Endothelial cell of umbilical vein (primary cell): ENCODE measurements at regions not wholly inside any gene's neighbourhood (a gene's known extent, or its start where the extent isn't known, plus 50 kb on each side); places are given as distances from the start of the nearest gene placed in this dataset.

Source experiments
- BruUV-seq: library from RNA; stranded (reverse); fragments of 400-500 nt; replicated peaks from 2 replicates; lab custom pipeline; 2021; lab: Mats Ljungman, UMichigan
- CTCF ChIA-PET: fragments of 300-600, 350-600 bp; sonication (Branson Sonifier 250); formaldehyde crosslinking; loops from one replicate; lab custom pipeline; 2021; ENCODE audit warnings: antibody characterized with exemption, inconsistent platforms; lab: Charles Lee
- POLR2A ChIA-PET: fragments of 300-600, 350-600 bp; sonication (Branson Sonifier 250); formaldehyde crosslinking; loops from one replicate; lab custom pipeline; 2021; ENCODE audit warnings: antibody characterized with exemption, inconsistent platforms; lab: Charles Lee
- DNase-seq: peaks from one replicate; pipeline ENCODE4 v3.0.0-alpha.2; 2011; ENCODE audit warnings: low read depth, low spot score
- FAIRE-seq: peaks from 2 replicates; lab custom pipeline; 2011; peaks lifted over from hg19 to GRCh38; lab: Jason Lieb, UNC
- H2AFZ ChIP-seq: 2 replicates; pipeline ENCODE4 v1.6.0; 2012; ENCODE audit warnings: low read depth, low read length, control low read depth, inconsistent platforms
- H3K27ac ChIP-seq: 2 replicates; pipeline ENCODE4 v1.5.1; 2011; ENCODE audit warnings: low read depth, mild to moderate bottlenecking, control low read depth, low read length, moderate library complexity; ENCODE audit not compliant: insufficient read depth
- H3K27me3 ChIP-seq, 2 experiments: 2 replicates each; pipeline versions ENCODE4 v1.6.0 to v1.6.1; 2011; ENCODE audit warnings: low read length in 2 of 2, mixed read lengths in 1 of 2; ENCODE audit not compliant: control insufficient read depth in 2 of 2, insufficient read depth in 2 of 2
- H3K36me3 ChIP-seq, 2 experiments: 2 replicates in 1 of 2; 3 replicates in 1 of 2; pipeline ENCODE4 v1.5.1; 2011; ENCODE audit warnings: low read length in 2 of 2, mild to moderate bottlenecking in 1 of 2, moderate library complexity in 1 of 2; ENCODE audit not compliant: control insufficient read depth in 2 of 2, insufficient read depth in 2 of 2; ENCODE audit errors: extremely low read depth in 1 of 2
- H3K4me1 ChIP-seq: 3 replicates; pipeline ENCODE4 v1.5.1; 2011; ENCODE audit warnings: mild to moderate bottlenecking, low read length; ENCODE audit not compliant: control insufficient read depth, insufficient read depth; ENCODE audit errors: extremely low read depth
- H3K4me2 ChIP-seq: 2 replicates; pipeline ENCODE4 v1.6.1; 2011; ENCODE audit warnings: low read length, control low read depth, mixed read lengths; ENCODE audit not compliant: insufficient read depth
- H3K4me3 ChIP-seq, 3 experiments: fragments of 200-600 bp in 1 of 3; sonication (generic), shearing (Covaris generic) in 1 of 3; replicated peaks in 1 of 3; 2 replicates each; pipeline ENCODE4 v1.5.1; 2011 to 2016; ENCODE audit warnings: control low read depth in 3 of 3, low read length in 3 of 3, mild to moderate bottlenecking in 2 of 3, inconsistent platforms in 1 of 3, low read depth in 1 of 3, moderate library complexity in 1 of 3; ENCODE audit not compliant: insufficient read depth in 1 of 3
- H3K79me2 ChIP-seq: 2 replicates; pipeline ENCODE4 v1.6.0; 2012; ENCODE audit warnings: low read length, inconsistent platforms; ENCODE audit not compliant: control insufficient read depth, insufficient read depth
- H3K9ac ChIP-seq: replicated peaks from 2 replicates; pipeline ENCODE3; 2011; ENCODE audit warnings: low read length, control low read depth; ENCODE audit not compliant: insufficient read depth; ENCODE audit errors: extremely low read depth
- H3K9me1 ChIP-seq: replicated peaks from 3 replicates; pipeline ENCODE4 v1.6.0; 2011; ENCODE audit warnings: mild to moderate bottlenecking, low read length; ENCODE audit not compliant: control insufficient read depth, insufficient read depth; ENCODE audit errors: extremely low read depth
- H3K9me3 ChIP-seq: replicated peaks from 2 replicates; pipeline ENCODE4 v1.5.1; 2012; ENCODE audit warnings: low read length, inconsistent platforms; ENCODE audit not compliant: control insufficient read depth, insufficient read depth
- H4K20me1 ChIP-seq: replicated peaks from 2 replicates; pipeline ENCODE3; 2011; ENCODE audit warnings: mild to moderate bottlenecking, low read length; ENCODE audit not compliant: control insufficient read depth, insufficient read depth; ENCODE audit errors: extremely low read depth
- EZH2 ChIP-seq: IDR thresholded peaks from 2 replicates; pipeline ENCODE4 v1.6.1; 2012; ENCODE audit warnings: borderline replicate concordance, low read depth, mild to moderate bottlenecking, moderate library complexity, low read length, inconsistent platforms; ENCODE audit not compliant: severe bottlenecking
- FOS ChIP-seq: IDR thresholded peaks from 2 replicates; pipeline ENCODE4 v1.6.1; 2011; ENCODE audit warnings: mild to moderate bottlenecking, low read length, moderate library complexity, borderline replicate concordance; ENCODE audit not compliant: insufficient read depth
- GATA2 ChIP-seq: IDR thresholded peaks from 2 replicates; pipeline ENCODE4 v1.7.0; 2011; ENCODE audit warnings: low read depth, mild to moderate bottlenecking, moderate library complexity, mixed read lengths, low read length; ENCODE audit not compliant: insufficient read length, insufficient read depth
- JUN ChIP-seq: IDR thresholded peaks from 2 replicates; pipeline ENCODE4 v1.6.1; 2011; ENCODE audit warnings: borderline replicate concordance, low read depth; ENCODE audit not compliant: insufficient read length, insufficient read depth
- MYC ChIP-seq: IDR thresholded peaks from one replicate; pipeline ENCODE4 v1.6.1; 2011; ENCODE audit warnings: mild to moderate bottlenecking, low read depth, low read length
- POLR2A ChIP-seq: IDR thresholded peaks from 2 replicates; pipeline ENCODE4 v1.6.1; 2012; ENCODE audit warnings: low read depth, mild to moderate bottlenecking, control low read depth, low read length
- POLR2AphosphoS5 ChIP-seq: IDR thresholded peaks from 2 replicates; pipeline ENCODE4 v1.6.1; 2012; ENCODE audit warnings: low read depth, mild to moderate bottlenecking, control low read depth, low read length, moderate library complexity; ENCODE audit not compliant: insufficient read depth
- dilution Hi-C: fragments of 300-500 bp; cut with MboI; formaldehyde crosslinking; loops from one replicate; pipeline ENCODE4 v1.15.0; 2019; ENCODE audit warnings: low sequenced_read_pairs; ENCODE audit not compliant: extremely low pct_ligation_motif_present
- intact Hi-C: fragments of 100-400 bp; cut with micrococcal nuclease; formaldehyde crosslinking; loops from one replicate; pipeline ENCODE4 v1.10.0; 2022
- TF ChIP-seq, protein P1 (sequence below): IDR thresholded peaks from 2 replicates; pipeline ENCODE4 v1.6.1; 2011; ENCODE audit not compliant: insufficient read depth, insufficient read length
- TF ChIP-seq, protein P2 (sequence below), 2 donors: IDR thresholded peaks; 1 replicate in 1 of 2; 2 replicates in 1 of 2; pipeline ENCODE4 v1.5.1; 2011; ENCODE audit warnings: low read length in 2 of 2, mild to moderate bottlenecking in 2 of 2, moderate library complexity in 2 of 2, control low read depth in 1 of 2, inconsistent platforms in 1 of 2, low read depth in 1 of 2; ENCODE audit not compliant: insufficient read depth in 1 of 2; ENCODE audit errors: extremely low read depth in 1 of 2

DNA sequence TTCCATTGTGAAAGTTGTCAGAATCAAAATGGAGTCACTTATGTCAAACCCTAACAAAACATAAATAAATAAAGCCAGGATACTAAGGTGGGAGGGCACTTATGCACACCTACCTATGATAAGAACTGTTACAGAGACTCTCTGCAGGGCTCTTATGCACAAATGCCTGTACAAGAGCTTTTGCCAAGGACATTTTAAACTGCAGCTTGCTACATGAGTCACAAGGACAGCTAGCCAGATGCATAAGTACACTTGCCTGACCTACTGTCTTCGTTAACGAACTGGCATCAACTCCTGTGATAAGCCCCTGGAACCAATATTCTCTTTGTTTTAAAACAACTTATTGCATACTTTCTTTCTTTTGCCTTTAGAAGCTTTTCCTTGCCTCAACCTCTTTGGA is 152.9 kb upstream of the SPEF2 start:
- Histone ChIP-seq H3K9me1 (no peaks in the 10 kb centered on the region), H3K9ac (no peak overlapping the region), H2AFZ (no peak overlapping the region), H3K79me2 (no peaks in the 10 kb centered on the region), H3K9me3 (no peaks in the 10 kb centered on the region), H3K27me3 (no peaks in the 10 kb centered on the region), H3K4me3 (no peak overlapping the region), H4K20me1 (no peaks in the 10 kb centered on the region), H3K4me2 (no peak overlapping the region), H3K36me3 (no peaks in the 10 kb centered on the region), H3K27ac (no peak overlapping the region), H3K4me1 (no peaks in the 10 kb centered on the region)
- dilution Hi-C loops (no loop called here), intact Hi-C loops (no loop called here)
- DNase-seq (no peak), FAIRE-seq (no peak)
- no TSS peak for BruUV-seq
- POLR2A ChIA-PET = no interaction called here
- TF ChIP-seq, protein P1, sequence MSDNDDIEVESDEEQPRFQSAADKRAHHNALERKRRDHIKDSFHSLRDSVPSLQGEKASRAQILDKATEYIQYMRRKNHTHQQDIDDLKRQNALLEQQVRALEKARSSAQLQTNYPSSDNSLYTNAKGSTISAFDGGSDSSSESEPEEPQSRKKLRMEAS = no peak
- TF ChIP-seq MYC (no peak), POLR2A (no peak), FOS (no peak), POLR2AphosphoS5 (no peak), JUN (no peak), EZH2 (no peak), GATA2 (no peak)
- TF ChIP-seq, protein P2, sequence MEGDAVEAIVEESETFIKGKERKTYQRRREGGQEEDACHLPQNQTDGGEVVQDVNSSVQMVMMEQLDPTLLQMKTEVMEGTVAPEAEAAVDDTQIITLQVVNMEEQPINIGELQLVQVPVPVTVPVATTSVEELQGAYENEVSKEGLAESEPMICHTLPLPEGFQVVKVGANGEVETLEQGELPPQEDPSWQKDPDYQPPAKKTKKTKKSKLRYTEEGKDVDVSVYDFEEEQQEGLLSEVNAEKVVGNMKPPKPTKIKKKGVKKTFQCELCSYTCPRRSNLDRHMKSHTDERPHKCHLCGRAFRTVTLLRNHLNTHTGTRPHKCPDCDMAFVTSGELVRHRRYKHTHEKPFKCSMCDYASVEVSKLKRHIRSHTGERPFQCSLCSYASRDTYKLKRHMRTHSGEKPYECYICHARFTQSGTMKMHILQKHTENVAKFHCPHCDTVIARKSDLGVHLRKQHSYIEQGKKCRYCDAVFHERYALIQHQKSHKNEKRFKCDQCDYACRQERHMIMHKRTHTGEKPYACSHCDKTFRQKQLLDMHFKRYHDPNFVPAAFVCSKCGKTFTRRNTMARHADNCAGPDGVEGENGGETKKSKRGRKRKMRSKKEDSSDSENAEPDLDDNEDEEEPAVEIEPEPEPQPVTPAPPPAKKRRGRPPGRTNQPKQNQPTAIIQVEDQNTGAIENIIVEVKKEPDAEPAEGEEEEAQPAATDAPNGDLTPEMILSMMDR (IDR thresholded peaks at IDR 0.05; ENCODE audit: extremely low read depth in 1 of 2, insufficient read depth in 1 of 2, low read depth in 1 of 2, low read length in 2 of 2) = no peak
- CTCF ChIA-PET = no interaction called here
